ENCODE measurements at regions not wholly inside any gene's neighbourhood (a gene's known extent, or its start where the extent isn't known, plus 50 kb on each side); places are given as distances from the start of the nearest gene placed in this dataset.

DNA sequence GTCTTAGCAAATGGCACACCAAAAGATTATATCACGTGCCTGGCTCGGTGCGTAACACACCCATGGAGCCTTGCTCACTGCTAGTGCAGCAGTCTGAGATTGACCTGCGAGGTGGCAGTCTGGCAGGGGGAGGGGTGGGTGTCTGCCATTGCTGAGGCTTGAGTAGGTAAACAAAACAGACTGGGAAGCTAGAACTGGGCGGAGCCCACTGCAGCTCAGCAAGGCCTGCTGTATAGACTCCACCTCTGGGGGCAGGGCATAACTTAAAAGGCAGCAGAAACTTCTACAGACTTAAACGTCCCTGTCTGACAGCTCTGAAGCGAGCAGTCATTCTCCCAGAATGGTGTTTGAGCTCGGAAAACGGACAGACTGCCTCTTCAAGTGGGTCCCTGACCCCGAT is 55.9 kb upstream of the FSHR start:
- no peak for DNase-seq
- Mint-ChIP-seq H3K27me3 (no peaks in the 10 kb centered on the region), H3K36me3 (ENCODE audit: low read depth) (no peaks in the 10 kb centered on the region), H3K27ac (no peak overlapping the region), H3K9me3 (peaks cover 4% of the 10 kb centered on the region), H3K4me1 (no peaks in the 10 kb centered on the region), H3K4me3 (no peak overlapping the region)
- intact Hi-C loops (cut with micrococcal nuclease), result no loop called here

DNA sequence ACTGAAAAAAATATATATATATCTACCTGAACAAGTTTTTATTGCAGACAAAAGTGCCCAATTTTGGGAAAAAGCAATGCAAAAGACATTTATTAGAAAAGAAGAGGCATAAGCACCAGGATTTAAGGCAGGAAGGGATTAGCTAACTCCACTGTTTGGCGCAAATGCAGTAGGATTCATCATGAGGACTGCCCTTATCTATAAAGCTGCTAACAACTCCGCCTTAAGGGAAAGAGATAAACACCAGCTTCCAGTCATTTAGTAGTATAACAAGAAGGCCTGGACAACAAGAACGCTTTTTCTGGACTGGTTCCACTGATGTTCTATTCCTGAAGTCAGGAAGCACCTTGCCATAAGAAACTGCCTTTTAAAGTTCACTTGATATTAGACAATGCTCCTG is 52.9 kb upstream of the FSHR start:
- H3K36me3 Mint-ChIP-seq (ENCODE audit: low read depth), result no peaks in the 10 kb centered on the region
- H3K4me1 Mint-ChIP-seq, result no peaks in the 10 kb centered on the region
- no peaks in the 10 kb centered on the region for H3K27me3 Mint-ChIP-seq
- DNase-seq, result no peak
- intact Hi-C loops (cut with micrococcal nuclease), result no loop called here
- H3K9me3 Mint-ChIP-seq, result peaks cover 4% of the 10 kb centered on the region
- H3K27ac Mint-ChIP-seq, result no peak overlapping the region
- H3K4me3 Mint-ChIP-seq, result no peak overlapping the region
